Suprapubic skin (tissue), 4 donors: ENCODE measurements at regions not wholly inside any gene's neighbourhood (a gene's known extent, or its start where the extent isn't known, plus 50 kb on each side); places are given as distances from the start of the nearest gene placed in this dataset.

ENCODE experiments used
- DNase-seq, 2 donors: peaks; one replicate each; pipeline ENCODE4 v3.0.0-alpha.2; 2019; ENCODE audit warnings: low spot score in 2 of 2
- H3K27ac ChIP-seq: fragments of 200-600 bp; sonication (generic); one replicate; pipeline ENCODE4 v1.5.1; 2019
- H3K27me3 ChIP-seq: fragments of 200-600 bp; sonication (generic); one replicate; pipeline ENCODE4 v1.5.1; 2019
- H3K36me3 ChIP-seq: fragments of 200-600 bp; sonication (generic); one replicate; pipeline ENCODE4 v1.5.1; 2019
- H3K4me1 ChIP-seq: fragments of 200-600 bp; sonication (generic); one replicate; pipeline ENCODE4 v1.5.1; 2019
- H3K4me3 ChIP-seq: fragments of 200-600 bp; sonication (generic); one replicate; pipeline ENCODE4 v1.5.1; 2019; ENCODE audit warnings: mild to moderate bottlenecking
- H3K9me3 ChIP-seq: fragments of 200-600 bp; sonication (generic); one replicate; pipeline ENCODE4 v1.5.1; 2019
- EP300 ChIP-seq: sonication (generic); formaldehyde crosslinking; IDR thresholded peaks from one replicate; pipeline ENCODE4 v1.6.1; 2017; ENCODE audit warnings: antibody characterized with exemption
- POLR2A ChIP-seq, 2 donors: fragments of 450-650 bp; IDR thresholded peaks; one replicate each; pipeline ENCODE4 v1.6.1; 2017; ENCODE audit warnings: antibody characterized with exemption in 2 of 2, mild to moderate bottlenecking in 2 of 2, moderate library complexity in 2 of 2
- POLR2AphosphoS5 ChIP-seq, 3 donors: sonication (generic); formaldehyde crosslinking; IDR thresholded peaks; one replicate each; pipeline ENCODE4 v1.6.1; 2017; ENCODE audit warnings: antibody characterized with exemption in 3 of 3
- WGBS: methylation state at CpG from one replicate; pipeline ENCODE4 v1.1.5; 2018; 5-methylcytosine and 5-hydroxymethylcytosine counted together
- TF ChIP-seq, protein P1 (sequence below), 2 donors: fragments of 200-600 bp in 1 of 2; fragments of 450-650 bp in 1 of 2; sonication (generic) in 1 of 2; IDR thresholded peaks; one replicate each; pipeline ENCODE4 v1.5.1; 2016 to 2019; ENCODE audit warnings: antibody characterized with exemption in 2 of 2, mild to moderate bottlenecking in 1 of 2, moderate library complexity in 1 of 2

DNA sequence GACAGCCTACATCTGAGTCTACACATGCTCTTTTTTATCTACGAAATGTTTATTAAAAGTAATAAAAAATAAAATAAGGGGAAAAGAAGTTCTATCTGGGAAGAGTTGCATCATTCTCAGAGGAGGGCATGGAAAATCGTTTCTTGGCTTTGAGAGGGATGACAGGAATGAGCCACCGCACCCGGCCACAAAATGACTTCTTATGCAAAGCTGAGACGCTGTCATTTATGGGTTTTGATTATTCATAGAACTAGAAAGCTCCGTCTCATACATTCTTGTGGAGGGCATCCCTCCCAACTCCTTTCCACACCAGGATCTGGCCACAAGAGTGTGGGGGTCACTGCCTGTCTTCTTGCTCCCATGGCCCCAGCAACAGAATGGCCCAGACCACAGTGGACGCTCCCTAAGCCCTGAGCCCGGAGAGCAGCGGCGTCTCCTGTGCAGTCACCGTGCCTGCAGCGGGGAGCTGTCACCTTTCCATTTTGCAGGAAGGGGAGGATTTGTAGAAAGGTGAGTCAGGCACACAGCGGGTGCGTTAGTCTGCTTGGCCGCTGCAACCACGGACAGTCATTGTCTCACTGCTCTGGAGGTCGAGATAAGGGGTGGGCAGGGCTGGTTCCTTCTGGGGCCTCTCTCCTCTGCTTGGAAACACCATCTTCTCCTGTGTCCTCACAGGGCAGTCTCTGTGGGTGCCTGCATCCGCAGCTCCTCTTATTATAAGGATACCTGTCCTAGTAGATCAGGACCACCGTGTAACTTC lies 1388.7 kb downstream of the BRD1 start:
- Histone ChIP-seq H3K27me3 (peaks cover 6% of the 10 kb centered on the region), H3K4me1 (no peaks in the 10 kb centered on the region), H3K9me3 (no peaks in the 10 kb centered on the region), H3K36me3 (no peaks in the 10 kb centered on the region), H3K4me3 (no peak overlapping the region), H3K27ac (no peak overlapping the region)
- DNase-seq, result no peak
- TF ChIP-seq POLR2AphosphoS5 (IDR thresholded peaks at IDR 0.05) (no peak), POLR2A (IDR thresholded peaks at IDR 0.05) (no peak)
- 69% methylated on average over 13 of the region's 19 CpGs for WGBS

DNA sequence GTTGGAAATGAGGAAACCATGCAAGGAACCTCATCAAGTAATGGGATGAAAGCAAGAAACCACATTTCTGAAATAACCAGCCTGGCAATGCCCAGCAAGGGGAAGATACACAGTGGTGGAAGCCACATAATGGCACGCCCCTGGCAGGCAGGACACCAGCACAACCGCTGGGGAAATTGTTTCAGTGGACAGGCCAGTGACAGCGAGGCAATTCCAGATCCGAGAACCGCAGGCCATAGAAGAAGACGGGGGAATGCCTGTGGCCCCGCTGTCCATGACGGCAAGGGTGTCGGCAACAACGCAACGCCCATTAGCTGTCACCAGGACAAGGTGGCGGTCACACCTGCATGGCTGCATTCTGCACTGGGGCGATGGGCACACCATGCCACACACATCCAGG lies 1389.6 kb downstream of the BRD1 start:
- H3K4me3 ChIP-seq, result no peak overlapping the region
- H3K36me3 ChIP-seq, result no peaks in the 10 kb centered on the region
- DNase-seq, result no peak
- no peaks in the 10 kb centered on the region for H3K9me3 ChIP-seq
- no peak for TF ChIP-seq POLR2A (IDR thresholded peaks at IDR 0.05)
- no peak for TF ChIP-seq EP300
- TF ChIP-seq POLR2AphosphoS5 (IDR thresholded peaks at IDR 0.05), result no peak
- TF ChIP-seq, protein P1, sequence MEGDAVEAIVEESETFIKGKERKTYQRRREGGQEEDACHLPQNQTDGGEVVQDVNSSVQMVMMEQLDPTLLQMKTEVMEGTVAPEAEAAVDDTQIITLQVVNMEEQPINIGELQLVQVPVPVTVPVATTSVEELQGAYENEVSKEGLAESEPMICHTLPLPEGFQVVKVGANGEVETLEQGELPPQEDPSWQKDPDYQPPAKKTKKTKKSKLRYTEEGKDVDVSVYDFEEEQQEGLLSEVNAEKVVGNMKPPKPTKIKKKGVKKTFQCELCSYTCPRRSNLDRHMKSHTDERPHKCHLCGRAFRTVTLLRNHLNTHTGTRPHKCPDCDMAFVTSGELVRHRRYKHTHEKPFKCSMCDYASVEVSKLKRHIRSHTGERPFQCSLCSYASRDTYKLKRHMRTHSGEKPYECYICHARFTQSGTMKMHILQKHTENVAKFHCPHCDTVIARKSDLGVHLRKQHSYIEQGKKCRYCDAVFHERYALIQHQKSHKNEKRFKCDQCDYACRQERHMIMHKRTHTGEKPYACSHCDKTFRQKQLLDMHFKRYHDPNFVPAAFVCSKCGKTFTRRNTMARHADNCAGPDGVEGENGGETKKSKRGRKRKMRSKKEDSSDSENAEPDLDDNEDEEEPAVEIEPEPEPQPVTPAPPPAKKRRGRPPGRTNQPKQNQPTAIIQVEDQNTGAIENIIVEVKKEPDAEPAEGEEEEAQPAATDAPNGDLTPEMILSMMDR (IDR thresholded peaks at IDR 0.05), result no peak
- no peaks in the 10 kb centered on the region for H3K4me1 ChIP-seq
- no peak overlapping the region for H3K27ac ChIP-seq
- WGBS, result 87% methylated on average over 13 of the region's 13 CpGs
- H3K27me3 ChIP-seq, result peaks cover 6% of the 10 kb centered on the region

DNA sequence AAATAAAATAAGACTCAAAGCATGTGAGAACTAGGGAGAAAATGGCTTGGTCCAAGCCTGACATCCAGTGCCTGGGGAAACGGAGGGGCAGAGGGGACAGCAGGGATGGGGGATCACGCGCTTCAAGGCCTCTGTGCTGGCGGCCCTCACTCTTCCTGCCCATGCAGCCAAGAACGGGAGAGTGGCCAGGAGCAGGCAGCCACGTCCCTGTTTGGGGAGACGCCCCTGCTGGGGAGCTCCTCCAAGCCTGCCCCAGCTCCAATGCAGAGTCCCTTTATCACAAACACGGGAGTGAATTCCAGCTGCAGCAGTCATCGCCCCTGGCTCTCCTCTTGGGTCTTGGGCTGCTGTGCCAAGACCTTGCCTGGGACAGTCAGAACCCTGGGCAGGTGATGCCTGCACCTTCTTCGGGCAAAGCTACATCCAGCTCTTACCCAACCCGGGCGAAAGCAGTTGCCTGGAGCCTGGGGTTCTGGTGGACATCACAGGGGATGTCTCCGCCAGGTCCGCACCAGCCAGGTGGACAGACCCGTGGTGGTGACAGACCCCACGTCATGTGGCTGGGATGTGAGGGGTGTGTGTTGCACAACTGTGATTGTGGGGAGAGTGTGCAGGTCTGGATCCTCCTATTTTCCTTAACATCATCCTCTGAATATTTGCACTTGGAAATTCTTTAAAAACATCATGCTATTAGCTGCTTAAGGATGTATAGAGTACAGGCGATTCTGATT lies 1391.3 kb downstream of the BRD1 start:
- no peak for DNase-seq
- H3K27me3 ChIP-seq, result peaks cover 6% of the 10 kb centered on the region
- TF ChIP-seq POLR2AphosphoS5 (IDR thresholded peaks at IDR 0.05) (no peak), POLR2A (IDR thresholded peaks at IDR 0.05) (no peak), EP300 (no peak)
- TF ChIP-seq, protein P1 (IDR thresholded peaks at IDR 0.05), result no peak
- H3K27ac ChIP-seq, result no peak overlapping the region
- H3K9me3 ChIP-seq, result no peaks in the 10 kb centered on the region
- no peak overlapping the region for H3K4me3 ChIP-seq
- H3K4me1 ChIP-seq, result no peaks in the 10 kb centered on the region
- WGBS, result 67% methylated on average over 12 of the region's 17 CpGs
- no peaks in the 10 kb centered on the region for H3K36me3 ChIP-seq

GRCh38 chr22:48434868-48435250 lies 1392.8 kb downstream of the BRD1 start:
- Histone ChIP-seq H3K27me3 (peaks cover 6% of the 10 kb centered on the region), H3K36me3 (no peaks in the 10 kb centered on the region), H3K4me3 (no peak overlapping the region), H3K27ac (no peak overlapping the region), H3K4me1 (no peaks in the 10 kb centered on the region), H3K9me3 (no peaks in the 10 kb centered on the region)
- 88% methylated on average over 5 of the region's 5 CpGs for WGBS
- no peak for TF ChIP-seq POLR2AphosphoS5 (IDR thresholded peaks at IDR 0.05)
- TF ChIP-seq, protein P1 (IDR thresholded peaks at IDR 0.05), result no peak
- TF ChIP-seq EP300, result no peak
- no peak for TF ChIP-seq POLR2A (IDR thresholded peaks at IDR 0.05)
- DNase-seq, result no peak

DNA sequence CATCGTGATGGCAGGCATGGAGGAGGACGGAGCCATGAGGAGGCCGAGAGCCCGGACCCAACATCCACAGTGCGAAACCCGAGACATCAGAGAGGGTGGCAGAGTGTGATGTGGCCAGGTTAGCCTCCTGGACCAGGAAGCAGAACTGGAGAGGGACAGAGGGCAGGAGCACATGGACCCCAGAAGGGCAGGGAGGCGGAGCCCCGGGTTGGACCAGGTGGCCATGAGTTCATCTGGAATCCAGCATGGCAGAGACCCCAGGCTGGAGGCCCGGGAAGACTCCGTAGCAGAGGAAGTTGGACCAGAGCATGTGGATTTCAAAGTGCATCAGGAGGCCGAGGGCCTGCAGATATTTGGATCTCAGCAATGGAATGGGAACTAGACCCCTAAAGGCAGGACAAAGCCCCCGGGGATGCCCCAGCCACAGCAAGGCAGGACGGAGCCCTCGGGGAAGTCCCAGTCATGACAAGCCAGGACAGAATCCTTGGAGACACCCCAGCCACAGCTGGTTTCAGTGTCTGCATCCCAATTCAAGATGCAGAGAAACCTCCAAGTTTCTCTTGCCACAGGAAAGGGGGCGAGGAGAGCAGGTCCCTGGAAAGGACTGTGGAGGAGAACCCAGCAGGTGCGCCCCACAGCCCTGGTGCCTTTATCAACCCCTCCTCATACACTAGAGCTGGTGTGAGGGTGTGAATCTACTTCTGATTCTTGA lies 1393.4 kb downstream of the BRD1 start:
- H3K9me3 ChIP-seq, result no peaks in the 10 kb centered on the region
- peak in 1 of 2 donors; percentile 53 for DNase-seq
- H3K27ac ChIP-seq, result no peak overlapping the region
- H3K36me3 ChIP-seq, result no peaks in the 10 kb centered on the region
- H3K4me3 ChIP-seq, result no peak overlapping the region
- peaks cover 6% of the 10 kb centered on the region for H3K27me3 ChIP-seq
- H3K4me1 ChIP-seq, result no peaks in the 10 kb centered on the region
- TF ChIP-seq EP300, result no peak
- 78% methylated on average over 14 of the region's 16 CpGs for WGBS

GRCh38 chr22:48433647-48434046 lies 1394.0 kb downstream of the BRD1 start:
- TF ChIP-seq, protein P1 (IDR thresholded peaks at IDR 0.05), result no peak
- no peak for TF ChIP-seq EP300
- no peak for TF ChIP-seq POLR2A (IDR thresholded peaks at IDR 0.05)
- no peak for TF ChIP-seq POLR2AphosphoS5 (IDR thresholded peaks at IDR 0.05)
- Histone ChIP-seq H3K36me3 (no peaks in the 10 kb centered on the region), H3K4me1 (no peaks in the 10 kb centered on the region), H3K27ac (no peak overlapping the region), H3K27me3 (peaks cover 6% of the 10 kb centered on the region), H3K9me3 (no peaks in the 10 kb centered on the region), H3K4me3 (no peak overlapping the region)
- peak in 1 of 2 donors; percentile 36 for DNase-seq
- 80% methylated on average over 11 of the region's 11 CpGs for WGBS
